GM19463 (cell line): ENCODE measurements at regions not wholly inside any gene's neighbourhood (a gene's known extent, or its start where the extent isn't known, plus 50 kb on each side); places are given as distances from the start of the nearest gene placed in this dataset.
"Not testable (repeated sequence)": the region's sequence is repeated elsewhere in the genome, so short reads cannot be mapped to it uniquely, and the experiment has no call there.

Experiments
- ATAC-seq: cut with Tn5 transposase; IDR thresholded peaks from one replicate; pipeline ENCODE4 v1.9.1; 2021; ENCODE audit warnings: mild to moderate bottlenecking, moderate library complexity; ENCODE audit not compliant: unreplicated experiment

- ATAC-seq: no peak
Measured at GRCh38 chr9:28410411-28410810, 837.1 kb upstream of the C9orf72 start.

- no peak for ATAC-seq
Measured at GRCh38 chr9:28413471-28413870, 840.2 kb upstream of the C9orf72 start.

GRCh38 chr9:28423255-28423654 is 850.0 kb upstream of the C9orf72 start:
- ATAC-seq: no peak

- ATAC-seq: no peak
Measured at GRCh38 chr9:28435456-28435855, 862.2 kb upstream of the C9orf72 start.

- ATAC-seq: no peak
Measured at GRCh38 chr9:28439688-28440087, 866.4 kb upstream of the C9orf72 start.

GRCh38 chr9:28443461-28443860 is 870.2 kb upstream of the C9orf72 start:
- no peak for ATAC-seq

GRCh38 chr9:28444637-28445036 is 871.4 kb upstream of the C9orf72 start:
- no peak for ATAC-seq

GRCh38 chr9:28445211-28445610 is 871.9 kb upstream of the C9orf72 start:
- ATAC-seq: no peak

- no peak for ATAC-seq
Measured at GRCh38 chr9:28453918-28454317, 880.6 kb upstream of the C9orf72 start.

- ATAC-seq: no peak
Measured at GRCh38 chr9:28456861-28457260, 883.6 kb upstream of the C9orf72 start.

- no peak for ATAC-seq
Measured at GRCh38 chr9:28464481-28465216, 891.4 kb upstream of the C9orf72 start.

- ATAC-seq: no peak
Measured at GRCh38 chr9:28471261-28471660, 898.0 kb upstream of the C9orf72 start.

- ATAC-seq: no peak
Measured at GRCh38 chr9:28487561-28487960, 914.3 kb upstream of the C9orf72 start.

- no peak for ATAC-seq
Measured at GRCh38 chr9:28491121-28491520, 917.8 kb upstream of the C9orf72 start.

GRCh38 chr9:28498168-28498567 is 924.9 kb upstream of the C9orf72 start:
- not testable (repeated sequence) for ATAC-seq

GRCh38 chr9:28502189-28502588 is 928.9 kb upstream of the C9orf72 start:
- no peak for ATAC-seq

GRCh38 chr9:28502741-28503140 is 929.5 kb upstream of the C9orf72 start:
- no peak for ATAC-seq

- ATAC-seq: no peak
Measured at GRCh38 chr9:28503573-28503972, 930.3 kb upstream of the C9orf72 start.

GRCh38 chr9:28518439-28518838 is 945.2 kb upstream of the C9orf72 start:
- ATAC-seq: no peak

- ATAC-seq: not testable (repeated sequence)
Measured at GRCh38 chr9:28524309-28524708, 951.0 kb upstream of the C9orf72 start.

- no peak for ATAC-seq
Measured at GRCh38 chr9:28528049-28528448, 954.8 kb upstream of the C9orf72 start.

- no peak for ATAC-seq
Measured at GRCh38 chr9:28538132-28538531, 964.9 kb upstream of the C9orf72 start.

- ATAC-seq: no peak
Measured at GRCh38 chr9:28539434-28540070, 966.3 kb upstream of the C9orf72 start.
